ENCODE measurements at regions not wholly inside any gene's neighbourhood (a gene's known extent, or its start where the extent isn't known, plus 50 kb on each side); places are given as distances from the start of the nearest gene placed in this dataset.

DNA sequence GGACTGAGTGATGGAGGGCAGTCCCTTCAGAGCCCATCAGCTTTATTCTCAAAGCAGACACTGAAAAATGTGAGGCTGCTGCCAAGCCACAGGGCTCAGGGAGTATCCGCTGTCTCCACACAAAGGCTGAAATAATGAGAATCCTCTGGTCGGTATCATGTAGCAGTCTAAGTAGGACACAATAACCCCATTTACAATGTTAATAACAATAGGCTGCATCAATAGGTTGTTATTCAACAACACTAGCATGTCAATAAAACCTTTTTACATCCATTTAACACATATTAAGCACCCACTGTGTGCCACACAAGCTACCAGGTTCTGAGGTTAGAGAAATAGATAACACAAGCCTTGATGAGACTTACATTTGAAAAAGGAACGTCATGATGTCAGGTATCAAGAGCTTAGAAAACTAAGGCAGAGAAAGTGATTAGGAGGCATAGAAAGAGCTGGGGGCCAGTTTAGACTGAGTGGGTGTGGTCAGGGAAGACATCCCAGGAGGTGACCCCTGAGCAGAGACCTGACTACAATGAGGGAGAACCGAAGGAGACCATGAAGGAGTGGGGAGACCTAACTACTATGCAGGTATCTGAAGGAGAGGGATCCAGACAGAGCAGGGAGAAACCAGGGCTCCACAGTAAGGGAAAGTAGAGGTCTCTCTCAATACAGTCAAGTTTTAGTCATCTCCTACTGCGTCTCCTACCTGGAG lies 140.1 kb upstream of the GRIA1 start:
- POLR2A ChIA-PET = no interaction called here
- Histone ChIP-seq H3K79me2 (ENCODE audit: insufficient read depth, low read length) (no peaks in the 10 kb centered on the region), H3K27ac (ENCODE audit: low read depth, low read length) (no peak overlapping the region), H3K4me2 (ENCODE audit: low read length) (no peak overlapping the region), H3K9me2 (ENCODE audit: insufficient read depth) (no peaks in the 10 kb centered on the region), H3K9me3 (ENCODE audit: control insufficient read depth in 1 of 2, insufficient read depth in 1 of 2, low read depth in 1 of 2, low read length in 2 of 2) (no peaks in the 10 kb centered on the region), H4K20me1 (ENCODE audit: insufficient read depth) (no peaks in the 10 kb centered on the region), H3K4me3 (replicated peaks in 1 of 2; ENCODE audit: low read depth in 1 of 2, low read length in 2 of 2) (no peak overlapping the region), H3K4me1 (ENCODE audit: control insufficient read depth in 1 of 2, insufficient read depth in 2 of 2, low read length in 2 of 2) (peaks cover 0 to 14% of the 10 kb centered on the region in 2 experiments; a peak in 2 of 4 replicates), H3K36me3 (ENCODE audit: control insufficient read depth in 1 of 2, insufficient read depth in 2 of 2, low read length in 2 of 2) (no peaks in the 10 kb centered on the region), H3K27me3 (ENCODE audit: insufficient read depth, low read length) (no peaks in the 10 kb centered on the region; the same call in 1 of the 2 replicates), H2AFZ (ENCODE audit: low read depth, low read length, poor library complexity, severe bottlenecking) (no peak overlapping the region), H3K9ac (ENCODE audit: low read length) (no peak overlapping the region)
- DNase-seq (ENCODE audit: low read depth, low spot score) = no peak
- ATAC-seq = no peak
- intact Hi-C loops (cut with micrococcal nuclease) = no loop called here
- CTCF ChIA-PET = no interaction called here
- RAD21 ChIA-PET (ENCODE audit: low non-redundant PET in 1 of 2, low total read pairs in 2 of 2, uncharacterized antibody in 2 of 2, unreplicated experiment in 2 of 2) = no interaction called here
- no TSS peak for BruUV-seq (replicated peaks)
- TF ChIP-seq MAX (IDR thresholded peaks at IDR 0.05) = no peak
- no peak for TF ChIP-seq ELF1 (IDR thresholded peaks at IDR 0.05; ENCODE audit: borderline replicate concordance, low read depth)
- TF ChIP-seq YY1 (IDR thresholded peaks at IDR 0.05; ENCODE audit: extremely low read depth, insufficient replicate concordance, low read depth, low read length) = no peak
- no peak for TF ChIP-seq SRF (IDR thresholded peaks at IDR 0.05; ENCODE audit: low read depth)
- no peak for TF ChIP-seq REST (IDR thresholded peaks at IDR 0.05; ENCODE audit: low read depth)
- TF ChIP-seq EGR1 (IDR thresholded peaks at IDR 0.05; ENCODE audit: low read depth) = no peak
